Endothelial cell of umbilical vein (primary cell): ENCODE measurements at regions not wholly inside any gene's neighbourhood (a gene's known extent, or its start where the extent isn't known, plus 50 kb on each side); places are given as distances from the start of the nearest gene placed in this dataset.

Experiments used
- BruUV-seq: library from RNA; stranded (reverse); fragments of 400-500 nt; replicated peaks from 2 replicates; lab custom pipeline; 2021; lab: Mats Ljungman, UMichigan
- CTCF ChIA-PET: fragments of 300-600, 350-600 bp; sonication (Branson Sonifier 250); formaldehyde crosslinking; loops from one replicate; lab custom pipeline; 2021; ENCODE audit warnings: antibody characterized with exemption, inconsistent platforms; lab: Charles Lee
- POLR2A ChIA-PET: fragments of 300-600, 350-600 bp; sonication (Branson Sonifier 250); formaldehyde crosslinking; loops from one replicate; lab custom pipeline; 2021; ENCODE audit warnings: antibody characterized with exemption, inconsistent platforms; lab: Charles Lee
- DNase-seq: peaks from one replicate; pipeline ENCODE4 v3.0.0-alpha.2; 2011; ENCODE audit warnings: low read depth, low spot score
- FAIRE-seq: peaks from 2 replicates; lab custom pipeline; 2011; peaks lifted over from hg19 to GRCh38; lab: Jason Lieb, UNC
- H2AFZ ChIP-seq: 2 replicates; pipeline ENCODE4 v1.6.0; 2012; ENCODE audit warnings: low read depth, low read length, control low read depth, inconsistent platforms
- H3K27ac ChIP-seq: 2 replicates; pipeline ENCODE4 v1.5.1; 2011; ENCODE audit warnings: low read depth, mild to moderate bottlenecking, control low read depth, low read length, moderate library complexity; ENCODE audit not compliant: insufficient read depth
- H3K27me3 ChIP-seq, 2 experiments: 2 replicates each; pipeline versions ENCODE4 v1.6.0 to v1.6.1; 2011; ENCODE audit warnings: low read length in 2 of 2, mixed read lengths in 1 of 2; ENCODE audit not compliant: control insufficient read depth in 2 of 2, insufficient read depth in 2 of 2
- H3K36me3 ChIP-seq, 2 experiments: 2 replicates in 1 of 2; 3 replicates in 1 of 2; pipeline ENCODE4 v1.5.1; 2011; ENCODE audit warnings: low read length in 2 of 2, mild to moderate bottlenecking in 1 of 2, moderate library complexity in 1 of 2; ENCODE audit not compliant: control insufficient read depth in 2 of 2, insufficient read depth in 2 of 2; ENCODE audit errors: extremely low read depth in 1 of 2
- H3K4me1 ChIP-seq: 3 replicates; pipeline ENCODE4 v1.5.1; 2011; ENCODE audit warnings: mild to moderate bottlenecking, low read length; ENCODE audit not compliant: control insufficient read depth, insufficient read depth; ENCODE audit errors: extremely low read depth
- H3K4me2 ChIP-seq: 2 replicates; pipeline ENCODE4 v1.6.1; 2011; ENCODE audit warnings: low read length, control low read depth, mixed read lengths; ENCODE audit not compliant: insufficient read depth
- H3K4me3 ChIP-seq, 3 experiments: fragments of 200-600 bp in 1 of 3; sonication (generic), shearing (Covaris generic) in 1 of 3; replicated peaks in 1 of 3; 2 replicates each; pipeline ENCODE4 v1.5.1; 2011 to 2016; ENCODE audit warnings: control low read depth in 3 of 3, low read length in 3 of 3, mild to moderate bottlenecking in 2 of 3, inconsistent platforms in 1 of 3, low read depth in 1 of 3, moderate library complexity in 1 of 3; ENCODE audit not compliant: insufficient read depth in 1 of 3
- H3K79me2 ChIP-seq: 2 replicates; pipeline ENCODE4 v1.6.0; 2012; ENCODE audit warnings: low read length, inconsistent platforms; ENCODE audit not compliant: control insufficient read depth, insufficient read depth
- H3K9ac ChIP-seq: replicated peaks from 2 replicates; pipeline ENCODE3; 2011; ENCODE audit warnings: low read length, control low read depth; ENCODE audit not compliant: insufficient read depth; ENCODE audit errors: extremely low read depth
- H3K9me1 ChIP-seq: replicated peaks from 3 replicates; pipeline ENCODE4 v1.6.0; 2011; ENCODE audit warnings: mild to moderate bottlenecking, low read length; ENCODE audit not compliant: control insufficient read depth, insufficient read depth; ENCODE audit errors: extremely low read depth
- H3K9me3 ChIP-seq: replicated peaks from 2 replicates; pipeline ENCODE4 v1.5.1; 2012; ENCODE audit warnings: low read length, inconsistent platforms; ENCODE audit not compliant: control insufficient read depth, insufficient read depth
- H4K20me1 ChIP-seq: replicated peaks from 2 replicates; pipeline ENCODE3; 2011; ENCODE audit warnings: mild to moderate bottlenecking, low read length; ENCODE audit not compliant: control insufficient read depth, insufficient read depth; ENCODE audit errors: extremely low read depth
- CTCF ChIP-seq, 2 donors: IDR thresholded peaks; 1 replicate in 1 of 2; 2 replicates in 1 of 2; pipeline ENCODE4 v1.5.1; 2011; ENCODE audit warnings: low read length in 2 of 2, mild to moderate bottlenecking in 2 of 2, moderate library complexity in 2 of 2, control low read depth in 1 of 2, inconsistent platforms in 1 of 2, low read depth in 1 of 2; ENCODE audit not compliant: insufficient read depth in 1 of 2; ENCODE audit errors: extremely low read depth in 1 of 2
- EZH2 ChIP-seq: IDR thresholded peaks from 2 replicates; pipeline ENCODE4 v1.6.1; 2012; ENCODE audit warnings: borderline replicate concordance, low read depth, mild to moderate bottlenecking, moderate library complexity, low read length, inconsistent platforms; ENCODE audit not compliant: severe bottlenecking
- FOS ChIP-seq: IDR thresholded peaks from 2 replicates; pipeline ENCODE4 v1.6.1; 2011; ENCODE audit warnings: mild to moderate bottlenecking, low read length, moderate library complexity, borderline replicate concordance; ENCODE audit not compliant: insufficient read depth
- GATA2 ChIP-seq: IDR thresholded peaks from 2 replicates; pipeline ENCODE4 v1.7.0; 2011; ENCODE audit warnings: low read depth, mild to moderate bottlenecking, moderate library complexity, mixed read lengths, low read length; ENCODE audit not compliant: insufficient read length, insufficient read depth
- JUN ChIP-seq: IDR thresholded peaks from 2 replicates; pipeline ENCODE4 v1.6.1; 2011; ENCODE audit warnings: borderline replicate concordance, low read depth; ENCODE audit not compliant: insufficient read length, insufficient read depth
- MAX ChIP-seq: IDR thresholded peaks from 2 replicates; pipeline ENCODE4 v1.6.1; 2011; ENCODE audit not compliant: insufficient read depth, insufficient read length
- MYC ChIP-seq: IDR thresholded peaks from one replicate; pipeline ENCODE4 v1.6.1; 2011; ENCODE audit warnings: mild to moderate bottlenecking, low read depth, low read length
- POLR2A ChIP-seq: IDR thresholded peaks from 2 replicates; pipeline ENCODE4 v1.6.1; 2012; ENCODE audit warnings: low read depth, mild to moderate bottlenecking, control low read depth, low read length
- POLR2AphosphoS5 ChIP-seq: IDR thresholded peaks from 2 replicates; pipeline ENCODE4 v1.6.1; 2012; ENCODE audit warnings: low read depth, mild to moderate bottlenecking, control low read depth, low read length, moderate library complexity; ENCODE audit not compliant: insufficient read depth
- dilution Hi-C: fragments of 300-500 bp; cut with MboI; formaldehyde crosslinking; loops from one replicate; pipeline ENCODE4 v1.15.0; 2019; ENCODE audit warnings: low sequenced_read_pairs; ENCODE audit not compliant: extremely low pct_ligation_motif_present
- intact Hi-C: fragments of 100-400 bp; cut with micrococcal nuclease; formaldehyde crosslinking; loops from one replicate; pipeline ENCODE4 v1.10.0; 2022

GRCh38 chr1:218702775-218703174, 357.6 kb downstream of the TGFB2 start:
- intact Hi-C loops = loop anchor here (10.0 kb wide), 2 partner anchors 178 to 572 kb away; no protein-coding TSS in a partner anchor
- CTCF ChIA-PET = no interaction called here
- no peak for FAIRE-seq

More at GRCh38 chr1:218702775-218703174, 357.6 kb downstream of the TGFB2 start:
- Histone ChIP-seq H3K36me3 (no peaks in the 10 kb centered on the region), H3K4me2 (no peak overlapping the region), H3K79me2 (no peaks in the 10 kb centered on the region), H3K9me1 (no peaks in the 10 kb centered on the region), H4K20me1 (no peaks in the 10 kb centered on the region), H3K9me3 (no peaks in the 10 kb centered on the region), H3K27ac (no peak overlapping the region), H3K9ac (no peak overlapping the region), H2AFZ (no peak overlapping the region), H3K27me3 (no peaks in the 10 kb centered on the region), H3K4me3 (no peak overlapping the region), H3K4me1 (peaks cover 26% of the 10 kb centered on the region)
- BruUV-seq = no TSS peak
- dilution Hi-C loops = no loop called here
- DNase-seq = no peak
- POLR2A ChIA-PET = no interaction called here
- no peak for TF ChIP-seq POLR2AphosphoS5
- no peak for TF ChIP-seq JUN
- no peak for TF ChIP-seq FOS
- no peak for TF ChIP-seq GATA2
- TF ChIP-seq POLR2A = no peak
- no peak for TF ChIP-seq MAX
- no peak for TF ChIP-seq CTCF (IDR thresholded peaks at IDR 0.05; ENCODE audit: extremely low read depth in 1 of 2, insufficient read depth in 1 of 2, low read depth in 1 of 2, low read length in 2 of 2)
- no peak for TF ChIP-seq EZH2
- TF ChIP-seq MYC = no peak
